ENCODE measurements at regions not wholly inside any gene's neighbourhood (a gene's known extent, or its start where the extent isn't known, plus 50 kb on each side); places are given as distances from the start of the nearest gene placed in this dataset.

DNA sequence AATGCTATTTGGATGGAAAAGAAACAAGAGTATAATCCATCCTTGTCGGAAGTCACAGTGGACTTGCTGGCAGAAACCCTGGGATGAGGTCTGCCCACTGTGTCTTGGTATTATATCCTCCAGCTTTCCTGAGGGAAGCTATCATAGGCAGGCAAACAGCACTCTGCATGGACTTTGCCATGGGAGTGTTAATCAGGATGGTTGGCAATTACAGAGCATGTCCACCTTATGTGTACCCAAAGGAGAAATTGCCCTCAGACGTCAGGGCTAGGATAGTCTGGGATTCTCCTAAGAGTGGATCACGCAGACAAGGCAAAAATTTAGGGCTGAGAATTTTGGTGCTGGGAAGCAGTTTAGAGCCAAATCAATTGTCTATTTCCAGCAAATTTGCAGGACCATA lies 184.9 kb upstream of the ESRRG start:
- in situ Hi-C loops (cut with MboI; ENCODE audit: low sequenced_read_pairs, unreplicated experiment) = no loop called here
- TF ChIP-seq, protein P1, sequence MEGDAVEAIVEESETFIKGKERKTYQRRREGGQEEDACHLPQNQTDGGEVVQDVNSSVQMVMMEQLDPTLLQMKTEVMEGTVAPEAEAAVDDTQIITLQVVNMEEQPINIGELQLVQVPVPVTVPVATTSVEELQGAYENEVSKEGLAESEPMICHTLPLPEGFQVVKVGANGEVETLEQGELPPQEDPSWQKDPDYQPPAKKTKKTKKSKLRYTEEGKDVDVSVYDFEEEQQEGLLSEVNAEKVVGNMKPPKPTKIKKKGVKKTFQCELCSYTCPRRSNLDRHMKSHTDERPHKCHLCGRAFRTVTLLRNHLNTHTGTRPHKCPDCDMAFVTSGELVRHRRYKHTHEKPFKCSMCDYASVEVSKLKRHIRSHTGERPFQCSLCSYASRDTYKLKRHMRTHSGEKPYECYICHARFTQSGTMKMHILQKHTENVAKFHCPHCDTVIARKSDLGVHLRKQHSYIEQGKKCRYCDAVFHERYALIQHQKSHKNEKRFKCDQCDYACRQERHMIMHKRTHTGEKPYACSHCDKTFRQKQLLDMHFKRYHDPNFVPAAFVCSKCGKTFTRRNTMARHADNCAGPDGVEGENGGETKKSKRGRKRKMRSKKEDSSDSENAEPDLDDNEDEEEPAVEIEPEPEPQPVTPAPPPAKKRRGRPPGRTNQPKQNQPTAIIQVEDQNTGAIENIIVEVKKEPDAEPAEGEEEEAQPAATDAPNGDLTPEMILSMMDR (IDR thresholded peaks at IDR 0.05; ENCODE audit: borderline replicate concordance, control extremely low read depth, extremely low read depth, insufficient read depth, missing control alignments) = no peak
- DNase-seq (ENCODE audit: low spot score) = no peak

DNA sequence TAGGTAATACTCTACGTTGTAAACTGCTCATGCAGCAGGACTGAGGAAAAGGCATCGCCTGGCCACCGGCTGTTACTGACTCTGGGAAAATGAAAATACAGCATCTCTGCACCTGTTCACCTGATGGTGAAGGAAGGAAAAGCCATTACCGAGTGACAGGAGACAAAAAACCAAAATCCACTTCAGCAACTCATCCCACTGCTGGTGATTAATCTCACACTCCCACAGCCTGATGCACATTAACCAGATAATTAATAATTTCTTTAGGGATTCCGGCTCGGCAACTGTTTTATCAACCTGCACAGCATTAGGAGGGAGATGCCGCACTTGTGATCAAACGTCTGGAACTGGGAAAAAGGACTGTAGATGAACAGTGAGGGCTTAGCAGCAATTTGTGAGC lies 183.9 kb upstream of the ESRRG start:
- TF ChIP-seq, protein P1 (IDR thresholded peaks at IDR 0.05; ENCODE audit: borderline replicate concordance, control extremely low read depth, extremely low read depth, insufficient read depth, missing control alignments) = no peak
- in situ Hi-C loops (cut with MboI; ENCODE audit: low sequenced_read_pairs, unreplicated experiment) = no loop called here
- DNase-seq (ENCODE audit: low spot score) = no peak

DNA sequence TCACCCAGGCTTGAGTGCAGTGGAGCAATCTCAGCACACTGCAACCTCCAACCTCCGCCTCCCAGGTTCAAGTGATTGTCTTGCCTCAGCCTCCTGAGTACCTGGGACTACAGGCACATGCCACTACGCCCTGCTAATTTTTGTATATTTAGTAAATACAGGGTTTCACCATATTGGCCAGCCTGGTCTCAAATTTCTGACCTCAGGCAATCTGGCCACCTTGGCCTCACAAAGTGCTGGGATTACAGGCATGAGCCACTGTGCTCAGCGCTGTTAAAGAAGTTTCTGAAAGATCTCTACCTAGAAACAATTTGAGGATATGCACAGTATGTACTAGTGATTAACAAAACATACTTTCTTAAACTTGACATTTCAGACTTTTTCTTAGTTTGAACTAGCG lies 182.6 kb upstream of the ESRRG start:
- in situ Hi-C loops (cut with MboI; ENCODE audit: low sequenced_read_pairs, unreplicated experiment) = no loop called here
- TF ChIP-seq, protein P1 (IDR thresholded peaks at IDR 0.05; ENCODE audit: borderline replicate concordance, control extremely low read depth, extremely low read depth, insufficient read depth, missing control alignments) = no peak
- DNase-seq (ENCODE audit: low spot score) = no peak

DNA sequence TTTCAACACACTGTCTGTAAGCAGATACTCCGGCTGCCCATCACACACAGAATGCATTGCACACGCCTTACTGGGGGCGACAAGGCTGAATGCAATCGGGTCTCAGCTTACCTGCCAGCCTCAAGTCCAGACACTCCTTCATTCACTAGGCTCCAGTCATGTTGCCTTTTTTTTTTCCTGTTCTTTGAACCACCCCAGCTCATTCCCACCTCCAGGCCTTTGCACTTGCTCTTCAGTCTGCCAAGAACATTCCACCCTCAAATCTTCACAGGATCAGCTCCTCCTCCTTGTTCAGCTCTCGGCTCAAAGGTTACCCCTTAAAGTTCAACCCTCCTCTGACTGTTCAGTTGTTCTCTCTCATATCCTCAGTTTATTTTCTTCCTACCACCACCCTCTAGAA lies 181.9 kb upstream of the ESRRG start:
- TF ChIP-seq, protein P1 (IDR thresholded peaks at IDR 0.05; ENCODE audit: borderline replicate concordance, control extremely low read depth, extremely low read depth, insufficient read depth, missing control alignments) = no peak
- in situ Hi-C loops (cut with MboI; ENCODE audit: low sequenced_read_pairs, unreplicated experiment) = no loop called here
- DNase-seq (ENCODE audit: low spot score) = no peak

DNA sequence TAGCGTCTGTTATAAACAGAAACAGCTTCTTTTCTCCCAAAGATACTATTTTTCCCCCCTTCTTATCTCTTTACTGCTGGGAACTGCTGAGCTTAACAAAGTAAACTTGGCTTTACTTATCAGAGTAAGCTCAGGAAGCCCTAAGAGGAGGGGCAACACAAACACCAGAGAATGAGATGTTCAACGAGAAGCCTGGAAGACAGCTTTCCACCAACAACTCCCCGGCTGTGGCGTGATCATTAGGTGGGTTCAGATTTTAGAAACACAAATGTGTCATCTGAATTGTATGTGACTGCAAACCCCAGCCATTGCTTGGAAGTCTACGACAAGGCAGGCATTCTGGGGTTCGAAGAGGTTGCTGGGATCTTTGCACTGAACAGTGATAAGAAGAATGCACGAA lies 181.2 kb upstream of the ESRRG start:
- in situ Hi-C loops (cut with MboI; ENCODE audit: low sequenced_read_pairs, unreplicated experiment) = no loop called here
- DNase-seq (ENCODE audit: low spot score) = no peak
- TF ChIP-seq, protein P1 (IDR thresholded peaks at IDR 0.05; ENCODE audit: borderline replicate concordance, control extremely low read depth, extremely low read depth, insufficient read depth, missing control alignments) = no peak

DNA sequence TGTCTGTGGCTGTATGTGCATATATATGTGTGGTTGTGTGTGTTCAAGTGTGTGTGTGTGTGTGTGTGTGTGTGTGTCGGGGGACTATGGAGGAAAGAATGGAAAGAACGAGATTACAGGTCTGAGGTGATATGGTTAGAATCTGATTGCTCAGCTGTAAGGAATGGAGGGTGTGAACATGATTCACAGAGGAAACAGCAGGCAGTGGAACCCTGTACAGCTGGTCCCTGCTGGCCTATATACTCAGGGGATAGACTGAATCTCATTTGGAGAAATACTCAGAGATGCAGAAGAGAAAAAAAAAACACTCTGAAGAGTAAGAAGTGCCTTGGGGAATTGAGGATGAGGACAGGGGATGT lies 180.1 kb upstream of the ESRRG start:
- TF ChIP-seq, protein P1 (IDR thresholded peaks at IDR 0.05; ENCODE audit: borderline replicate concordance, control extremely low read depth, extremely low read depth, insufficient read depth, missing control alignments) = no peak
- in situ Hi-C loops (cut with MboI; ENCODE audit: low sequenced_read_pairs, unreplicated experiment) = no loop called here

More for the DNA sequence above, 180.1 kb upstream of the ESRRG start:
- no peak for DNase-seq (ENCODE audit: low spot score)
